DMS153 treated with DMSO at 0.1 percent for 48 hours (cell line): ENCODE measurements at regions not wholly inside any gene's neighbourhood (a gene's known extent, or its start where the extent isn't known, plus 50 kb on each side); places are given as distances from the start of the nearest gene placed in this dataset.

Source experiments
- DNase-seq: peaks from one replicate; lab custom pipeline; 2025; ENCODE audit not compliant: unreplicated experiment; lab: John Stamatoyannopoulos, UW

- no peak for DNase-seq
Observed at GRCh38 chr5:120738568-120738967, 274.5 kb downstream of the PRR16 start.

- DNase-seq, result no peak
Observed at GRCh38 chr5:120740989-120741388, 276.9 kb downstream of the PRR16 start.

GRCh38 chr5:120748474-120748873, 284.4 kb downstream of the PRR16 start:
- no peak for DNase-seq

GRCh38 chr5:120749737-120750136, 285.6 kb downstream of the PRR16 start:
- no peak for DNase-seq

- no peak for DNase-seq
Observed at GRCh38 chr5:120759587-120759986, 295.5 kb downstream of the PRR16 start.

GRCh38 chr5:120761986-120762385, 297.9 kb downstream of the PRR16 start:
- no peak for DNase-seq

- no peak for DNase-seq
Observed at GRCh38 chr5:120765189-120765588, 301.1 kb downstream of the PRR16 start.

GRCh38 chr5:120767178-120767820, 303.2 kb downstream of the PRR16 start:
- no peak for DNase-seq

GRCh38 chr5:120769312-120769872, 305.3 kb downstream of the PRR16 start:
- no peak for DNase-seq

GRCh38 chr5:120771202-120771601, 307.1 kb downstream of the PRR16 start:
- no peak for DNase-seq

- DNase-seq, result no peak
Observed at GRCh38 chr5:120778491-120779484, 314.7 kb downstream of the PRR16 start.

- no peak for DNase-seq
Observed at GRCh38 chr5:120779674-120780073, 315.6 kb downstream of the PRR16 start.

GRCh38 chr5:120788481-120788880, 324.4 kb downstream of the PRR16 start:
- DNase-seq, result no peak

- no peak for DNase-seq
Observed at GRCh38 chr5:120789918-120790317, 325.8 kb downstream of the PRR16 start.

GRCh38 chr5:120790339-120790738, 326.2 kb downstream of the PRR16 start:
- DNase-seq, result no peak

GRCh38 chr5:120792477-120792876, 328.4 kb downstream of the PRR16 start:
- no peak for DNase-seq

GRCh38 chr5:120794121-120794520, 330.0 kb downstream of the PRR16 start:
- no peak for DNase-seq

- no peak for DNase-seq
Observed at GRCh38 chr5:120803282-120803681, 339.2 kb downstream of the PRR16 start.

- DNase-seq, result no peak
Observed at GRCh38 chr5:120805131-120805530, 341.0 kb downstream of the PRR16 start.

GRCh38 chr5:120806202-120806601, 342.1 kb downstream of the PRR16 start:
- no peak for DNase-seq

- DNase-seq, result no peak
Observed at GRCh38 chr5:120808135-120808534, 344.0 kb downstream of the PRR16 start.

GRCh38 chr5:120808606-120809005, 344.5 kb downstream of the PRR16 start:
- no peak for DNase-seq
